ENCODE measurements at regions not wholly inside any gene's neighbourhood (a gene's known extent, or its start where the extent isn't known, plus 50 kb on each side); places are given as distances from the start of the nearest gene placed in this dataset.

GRCh38 chr3:11954312-11954934, 49.8 kb upstream of the SYN2 start:
- TF ChIP-seq ZNF112 (tag by site-specific recombination; IDR thresholded peaks at IDR 0.05) (no peak), YY1 (tag by site-specific recombination; IDR thresholded peaks at IDR 0.05) (no peak), ZNF274 (IDR thresholded peaks at IDR 0.05; ENCODE audit: low read length) (no peak), ZNF274 (tag by site-specific recombination; IDR thresholded peaks at IDR 0.05; ENCODE audit: borderline replicate concordance) (no peak), ZNF302 (tag by site-specific recombination; IDR thresholded peaks at IDR 0.05; ENCODE audit: low read depth) (no peak), ATF2 (tag by site-specific recombination; IDR thresholded peaks at IDR 0.05; ENCODE audit: low read depth) (no peak)
